Hepatocyte (in vitro differentiated cells): ENCODE measurements at regions not wholly inside any gene's neighbourhood (a gene's known extent, or its start where the extent isn't known, plus 50 kb on each side); places are given as distances from the start of the nearest gene placed in this dataset.

ENCODE experiments used
- DNase-seq: peaks from one replicate; pipeline ENCODE4 v3.0.0-alpha.2; 2016; ENCODE audit warnings: low spot score
- H2AFZ ChIP-seq: fragments of 200-600 bp; sonication (generic); 2 replicates; pipeline ENCODE4 v1.6.0; 2016; ENCODE audit warnings: antibody characterized with exemption, mild to moderate bottlenecking
- H3K27ac ChIP-seq: fragments of 200-600 bp; sonication (generic); 2 replicates; pipeline ENCODE4 v1.5.1; 2016; ENCODE audit warnings: mild to moderate bottlenecking
- H3K27me3 ChIP-seq: fragments of 200-600 bp; sonication (generic); 2 replicates; pipeline ENCODE4 v1.6.1; 2016
- H3K36me3 ChIP-seq: fragments of 200-600 bp; sonication (generic); replicated peaks from 2 replicates; pipeline ENCODE4 v1.5.1; 2016; ENCODE audit warnings: low read depth; ENCODE audit not compliant: insufficient read depth
- H3K4me1 ChIP-seq: fragments of 200-600 bp; sonication (generic); 2 replicates; pipeline ENCODE4 v1.5.1; 2016; ENCODE audit warnings: mild to moderate bottlenecking, moderate library complexity; ENCODE audit not compliant: insufficient read depth
- H3K4me2 ChIP-seq: fragments of 200-600 bp; sonication (generic); 2 replicates; pipeline ENCODE4 v1.6.0; 2016
- H3K4me3 ChIP-seq: fragments of 200-600 bp; sonication (generic); 2 replicates; pipeline ENCODE4 v1.5.1; 2016; ENCODE audit warnings: mild to moderate bottlenecking
- H3K79me2 ChIP-seq: fragments of 200-600 bp; sonication (generic); 2 replicates; pipeline ENCODE4 v1.6.0; 2017; ENCODE audit warnings: mild to moderate bottlenecking
- H3K9me2 ChIP-seq: fragments of 200-600 bp; sonication (generic); replicated peaks from 2 replicates; pipeline ENCODE4 v1.6.0; 2017; ENCODE audit warnings: mild to moderate bottlenecking; ENCODE audit not compliant: insufficient read depth
- H3K9me3 ChIP-seq: fragments of 200-600 bp; sonication (generic); 2 replicates; pipeline ENCODE4 v1.5.1; 2016; ENCODE audit warnings: low read depth, mild to moderate bottlenecking
- H4K20me1 ChIP-seq: fragments of 200-600 bp; sonication (generic); 2 replicates; pipeline ENCODE4 v1.6.0; 2016; ENCODE audit warnings: mild to moderate bottlenecking; ENCODE audit not compliant: insufficient read depth, poor library complexity, severe bottlenecking
- CTCF ChIP-seq: fragments of 200-600 bp; sonication (generic); IDR thresholded peaks from 2 replicates; pipeline ENCODE4 v1.5.1; 2016; ENCODE audit warnings: antibody characterized with exemption, mild to moderate bottlenecking; ENCODE audit not compliant: poor library complexity
- EZH2 ChIP-seq: fragments of 200-600 bp; sonication (generic); IDR thresholded peaks from 2 replicates; pipeline ENCODE4 v1.6.1; 2016; ENCODE audit warnings: antibody characterized with exemption, mild to moderate bottlenecking, borderline replicate concordance
- EZH2phosphoT487 ChIP-seq: fragments of 200-600 bp; sonication (generic); IDR thresholded peaks from one replicate; pipeline ENCODE4 v1.6.1; 2018; ENCODE audit warnings: antibody characterized with exemption, mild to moderate bottlenecking, low read depth, moderate library complexity; ENCODE audit not compliant: unreplicated experiment, severe bottlenecking
- WGBS: methylation state at CpG from one replicate; pipeline ENCODE4 v1.1.6; 2016; ENCODE audit warnings: low lambda C conversion rate; ENCODE audit errors: missing lambda C conversion rate; 5-methylcytosine and 5-hydroxymethylcytosine counted together

- Histone ChIP-seq H3K36me3 (no peaks in the 10 kb centered on the region), H3K9me2 (no peaks in the 10 kb centered on the region), H3K27me3 (no peaks in the 10 kb centered on the region), H3K4me1 (no peaks in the 10 kb centered on the region), H3K4me2 (no peak overlapping the region), H3K4me3 (no peak overlapping the region), H2AFZ (no peak overlapping the region), H3K79me2 (no peaks in the 10 kb centered on the region), H4K20me1 (no peaks in the 10 kb centered on the region), H3K27ac (no peak overlapping the region), H3K9me3 (no peaks in the 10 kb centered on the region)
- 76% methylated on average over 1 of the region's 1 CpG for WGBS
- DNase-seq: no peak
- no peak for TF ChIP-seq CTCF
- TF ChIP-seq EZH2: no peak
- no peak for TF ChIP-seq EZH2phosphoT487
Measured at GRCh38 chr2:149816756-149817551, 229.4 kb upstream of the MMADHC start.

GRCh38 chr2:149815941-149816340 lies 228.4 kb upstream of the MMADHC start:
- no peak for DNase-seq
- H4K20me1 ChIP-seq: no peaks in the 10 kb centered on the region
- H3K9me3 ChIP-seq: no peaks in the 10 kb centered on the region
- H3K4me1 ChIP-seq: no peaks in the 10 kb centered on the region
- H2AFZ ChIP-seq: no peak overlapping the region
- H3K4me2 ChIP-seq: no peak overlapping the region
- no peaks in the 10 kb centered on the region for H3K9me2 ChIP-seq
- H3K79me2 ChIP-seq: no peaks in the 10 kb centered on the region
- TF ChIP-seq EZH2phosphoT487 (no peak), CTCF (no peak), EZH2 (no peak)
- 93% methylated on average over 1 of the region's 1 CpG for WGBS
- H3K36me3 ChIP-seq: no peaks in the 10 kb centered on the region
- H3K4me3 ChIP-seq: no peak overlapping the region
- H3K27me3 ChIP-seq: no peaks in the 10 kb centered on the region
- H3K27ac ChIP-seq: no peak overlapping the region

- no peaks in the 10 kb centered on the region for H3K27me3 ChIP-seq
- H3K4me1 ChIP-seq: no peaks in the 10 kb centered on the region
- H3K36me3 ChIP-seq: no peaks in the 10 kb centered on the region
- H3K9me3 ChIP-seq: no peaks in the 10 kb centered on the region
- no peak for DNase-seq
- H3K27ac ChIP-seq: no peak overlapping the region
- H3K9me2 ChIP-seq: no peaks in the 10 kb centered on the region
- no peaks in the 10 kb centered on the region for H4K20me1 ChIP-seq
- H3K4me2 ChIP-seq: no peak overlapping the region
- no peak overlapping the region for H2AFZ ChIP-seq
- TF ChIP-seq EZH2 (no peak), EZH2phosphoT487 (no peak), CTCF (no peak)
- 52% methylated on average over 3 of the region's 3 CpGs for WGBS
- H3K79me2 ChIP-seq: no peaks in the 10 kb centered on the region
- no peak overlapping the region for H3K4me3 ChIP-seq
Measured at GRCh38 chr2:149814901-149815300, 227.3 kb upstream of the MMADHC start.
